Omental fat pad (tissue), 3 donors: ENCODE measurements at regions not wholly inside any gene's neighbourhood (a gene's known extent, or its start where the extent isn't known, plus 50 kb on each side); places are given as distances from the start of the nearest gene placed in this dataset.

Experiments
- ATAC-seq: fragments of 150-250 bp; one replicate; pipeline ENCODE4 v1.9.1; 2016; ENCODE audit warnings: mild to moderate bottlenecking, moderate library complexity; ENCODE audit not compliant: low FRiP score
- DNase-seq: peaks from one replicate; pipeline ENCODE4 v3.0.0-alpha.2; 2019; ENCODE audit warnings: low spot score
- TF ChIP-seq, protein P1 (sequence below), 3 donors: fragments of 450-650 bp; IDR thresholded peaks; one replicate each; pipeline ENCODE4 v1.5.1; 2016 to 2017; ENCODE audit warnings: antibody characterized with exemption in 3 of 3, mild to moderate bottlenecking in 3 of 3, moderate library complexity in 2 of 3

DNA sequence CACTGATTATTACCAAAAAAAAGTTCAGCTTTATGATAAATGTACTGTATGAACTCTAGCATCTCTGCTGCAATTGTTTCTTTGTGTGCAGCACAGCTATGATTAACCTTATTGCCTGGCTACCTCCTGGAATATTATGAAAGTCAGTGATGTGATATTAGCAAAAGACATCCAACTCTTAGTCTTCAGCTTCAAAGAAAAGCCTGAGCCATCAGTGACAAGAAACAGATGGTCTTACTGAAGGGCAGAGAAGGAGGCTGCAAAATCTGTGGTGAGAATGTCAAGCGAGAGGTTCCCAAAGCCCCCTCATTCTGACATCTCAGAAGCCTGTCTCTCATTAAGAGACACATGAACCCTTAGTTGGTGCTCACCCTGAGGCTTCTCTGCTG lies 89.4 kb upstream of the TNFAIP3 start:
- ATAC-seq (no peak), DNase-seq (no peak)
- TF ChIP-seq, protein P1, sequence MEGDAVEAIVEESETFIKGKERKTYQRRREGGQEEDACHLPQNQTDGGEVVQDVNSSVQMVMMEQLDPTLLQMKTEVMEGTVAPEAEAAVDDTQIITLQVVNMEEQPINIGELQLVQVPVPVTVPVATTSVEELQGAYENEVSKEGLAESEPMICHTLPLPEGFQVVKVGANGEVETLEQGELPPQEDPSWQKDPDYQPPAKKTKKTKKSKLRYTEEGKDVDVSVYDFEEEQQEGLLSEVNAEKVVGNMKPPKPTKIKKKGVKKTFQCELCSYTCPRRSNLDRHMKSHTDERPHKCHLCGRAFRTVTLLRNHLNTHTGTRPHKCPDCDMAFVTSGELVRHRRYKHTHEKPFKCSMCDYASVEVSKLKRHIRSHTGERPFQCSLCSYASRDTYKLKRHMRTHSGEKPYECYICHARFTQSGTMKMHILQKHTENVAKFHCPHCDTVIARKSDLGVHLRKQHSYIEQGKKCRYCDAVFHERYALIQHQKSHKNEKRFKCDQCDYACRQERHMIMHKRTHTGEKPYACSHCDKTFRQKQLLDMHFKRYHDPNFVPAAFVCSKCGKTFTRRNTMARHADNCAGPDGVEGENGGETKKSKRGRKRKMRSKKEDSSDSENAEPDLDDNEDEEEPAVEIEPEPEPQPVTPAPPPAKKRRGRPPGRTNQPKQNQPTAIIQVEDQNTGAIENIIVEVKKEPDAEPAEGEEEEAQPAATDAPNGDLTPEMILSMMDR (IDR thresholded peaks at IDR 0.05), result no peak

DNA sequence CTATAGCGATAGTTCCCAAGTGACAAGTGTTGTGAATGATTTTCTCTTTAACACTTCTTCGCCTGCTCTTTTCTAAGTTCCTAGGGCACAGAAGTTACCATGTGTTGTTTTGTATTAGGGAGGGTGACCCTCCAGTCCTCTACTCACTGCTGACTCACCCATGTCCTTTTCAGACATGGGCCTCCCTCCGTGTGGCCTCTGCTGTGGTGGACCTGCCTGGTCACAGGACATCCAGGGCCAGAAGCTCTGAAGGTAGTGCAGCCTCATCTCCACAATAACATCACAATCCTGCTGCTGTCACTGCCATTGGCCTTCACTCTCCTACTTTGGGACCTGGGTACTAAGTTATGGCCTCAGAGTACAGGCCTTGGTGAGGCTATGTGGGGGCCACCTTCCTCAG lies 87.1 kb upstream of the TNFAIP3 start:
- DNase-seq (no peak), ATAC-seq (no peak)
- TF ChIP-seq, protein P1 (IDR thresholded peaks at IDR 0.05), result no peak

DNA sequence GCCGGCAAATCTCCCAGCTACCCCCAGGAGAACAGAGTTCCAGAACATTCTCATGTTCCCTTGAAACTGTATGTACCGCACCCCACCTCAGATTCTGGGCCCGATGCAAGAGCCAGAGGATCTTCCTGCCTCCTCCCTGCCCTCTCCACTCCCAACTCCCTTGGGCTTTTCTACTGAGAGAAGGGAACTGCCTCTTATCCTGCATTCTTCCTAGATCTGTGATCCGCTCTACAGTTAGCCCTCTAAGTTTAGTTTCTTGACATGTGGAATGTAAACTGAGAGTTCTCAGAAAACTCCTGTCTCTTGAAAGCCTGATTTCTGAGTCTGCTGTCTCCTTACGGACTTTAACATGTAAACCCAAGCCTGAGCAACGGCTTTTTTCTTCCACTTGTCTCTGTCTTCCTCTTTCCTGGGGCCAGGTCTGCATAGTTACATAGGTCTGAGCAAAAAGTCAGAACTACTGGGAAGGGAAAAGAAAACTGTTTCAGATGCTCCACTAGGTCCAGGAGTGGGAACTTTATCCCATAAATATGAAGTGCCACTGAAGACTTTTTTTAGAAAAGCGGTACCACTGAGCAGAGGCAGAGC lies 86.5 kb upstream of the TNFAIP3 start:
- ATAC-seq (no peak), DNase-seq (no peak)
- TF ChIP-seq, protein P1 (IDR thresholded peaks at IDR 0.05), result no peak

DNA sequence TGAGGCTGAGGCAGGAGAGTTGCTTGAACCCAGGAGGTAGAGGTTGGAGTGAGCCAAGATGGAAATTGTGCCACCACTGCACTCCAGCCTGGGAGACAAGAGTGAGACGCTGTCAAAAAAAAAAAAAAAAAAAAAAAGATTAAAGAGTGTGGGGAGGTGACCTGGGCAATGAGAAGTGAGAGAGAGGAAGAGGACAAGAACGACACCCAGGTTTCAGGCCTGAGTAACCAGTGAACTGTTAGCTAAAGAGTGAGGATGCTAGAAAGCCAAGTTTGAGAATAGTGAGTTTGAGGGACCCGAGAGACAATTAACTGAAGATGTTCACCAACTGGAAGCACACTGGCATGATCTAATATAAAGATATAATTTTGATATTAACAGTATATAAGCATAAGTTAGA lies 85.4 kb upstream of the TNFAIP3 start:
- ATAC-seq (no peak), DNase-seq (no peak)

DNA sequence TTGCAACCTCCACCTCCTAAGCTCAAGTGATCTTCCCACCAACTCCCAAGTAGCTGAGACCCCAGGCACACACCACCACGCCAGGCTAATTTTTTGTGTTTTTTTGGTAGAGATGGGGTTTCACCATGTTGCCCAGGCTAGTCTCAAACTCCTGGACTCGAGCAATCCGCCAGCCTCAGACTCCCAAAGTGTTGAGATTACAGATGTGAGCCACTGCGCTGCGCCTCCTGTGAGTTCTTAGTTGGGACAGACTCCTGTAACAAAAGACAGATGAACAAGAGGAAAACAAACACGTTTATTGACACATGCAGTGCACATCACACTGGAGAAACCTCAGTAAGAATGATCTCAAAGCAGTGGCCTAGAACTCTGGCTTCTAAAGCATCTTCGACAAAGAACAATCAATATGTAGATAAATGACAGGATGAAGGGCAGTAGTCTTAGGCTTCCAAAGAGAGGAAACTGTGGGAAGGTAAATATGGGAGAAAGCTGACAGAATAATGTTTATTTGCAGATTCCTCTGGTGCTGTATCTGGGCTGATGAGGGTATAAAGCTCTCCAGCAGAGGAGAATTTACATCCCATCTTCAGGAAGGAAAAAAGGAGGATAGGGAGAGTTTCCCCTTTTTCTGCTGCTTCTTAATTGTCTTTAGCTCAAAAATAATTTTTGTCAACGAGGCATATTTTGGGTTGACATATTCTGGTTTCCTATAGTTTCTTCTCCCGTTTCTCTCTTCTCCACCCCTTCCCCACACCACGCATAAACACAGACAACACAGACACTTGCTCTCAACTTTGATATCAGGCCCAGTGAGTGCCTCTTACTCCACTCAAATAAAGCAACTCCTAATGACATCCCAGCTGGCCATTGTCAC lies 84.7 kb upstream of the TNFAIP3 start:
- DNase-seq, result no peak
- TF ChIP-seq, protein P1 (IDR thresholded peaks at IDR 0.05), result no peak
- no peak for ATAC-seq

More for the DNA sequence above, 85.4 kb upstream of the TNFAIP3 start:
- TF ChIP-seq, protein P1 (IDR thresholded peaks at IDR 0.05), result no peak

DNA sequence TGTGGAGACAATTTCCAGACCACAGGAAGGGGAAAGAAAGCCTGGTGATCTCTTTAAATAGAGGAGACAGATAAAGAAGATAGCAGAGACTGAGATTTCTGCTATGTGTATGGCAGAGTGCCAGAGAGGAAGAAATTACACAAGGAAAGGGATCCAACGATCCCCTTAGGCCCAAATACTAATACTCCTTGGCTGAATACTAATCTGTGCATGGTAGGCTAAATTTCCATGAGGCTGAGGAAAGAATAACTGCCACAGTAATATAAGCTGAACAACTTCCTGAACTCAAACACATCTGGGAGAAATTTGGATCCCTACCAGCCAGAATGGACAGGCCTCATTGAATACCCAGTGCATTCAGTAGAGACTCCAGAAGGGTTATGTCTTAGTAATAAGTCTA lies 83.3 kb upstream of the TNFAIP3 start:
- TF ChIP-seq, protein P1 (IDR thresholded peaks at IDR 0.05), result no peak
- no peak for ATAC-seq
- DNase-seq, result no peak

DNA sequence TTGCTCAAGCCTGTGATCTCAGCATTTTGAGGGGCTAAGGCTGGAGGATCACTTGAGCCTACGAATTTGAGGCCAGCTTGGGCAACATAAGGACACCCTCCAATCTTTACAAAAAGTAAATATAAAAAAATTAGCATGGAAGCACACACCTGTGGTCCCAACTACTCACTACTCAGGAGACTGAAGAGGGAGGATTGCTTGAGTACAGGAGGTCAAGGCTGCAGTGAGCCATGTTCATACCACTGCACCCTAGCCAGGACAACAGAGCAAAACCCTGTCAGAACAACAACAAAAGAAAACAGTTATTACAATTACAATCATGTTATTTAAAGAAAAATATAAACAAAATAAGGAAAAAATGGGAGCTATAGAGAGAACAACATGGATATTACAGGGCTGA lies 82.5 kb upstream of the TNFAIP3 start:
- ATAC-seq, result no peak
- DNase-seq, result no peak
- TF ChIP-seq, protein P1 (IDR thresholded peaks at IDR 0.05), result no peak
